Testis (tissue), 2 donors: ENCODE measurements at regions not wholly inside any gene's neighbourhood (a gene's known extent, or its start where the extent isn't known, plus 50 kb on each side); places are given as distances from the start of the nearest gene placed in this dataset.

Source experiments
- DNase-seq: peaks from one replicate; pipeline ENCODE4 v3.0.0-alpha.2; 2019
- H3K27ac ChIP-seq, 2 donors: fragments of 200-600 bp; sonication (generic); one replicate each; pipeline ENCODE4 v1.5.1; 2019
- H3K27me3 ChIP-seq: fragments of 200-600 bp; sonication (generic); one replicate; pipeline ENCODE4 v1.5.1; 2019
- H3K36me3 ChIP-seq: fragments of 200-600 bp; sonication (generic); one replicate; pipeline ENCODE4 v1.5.1; 2017; ENCODE audit warnings: low read depth; ENCODE audit errors: missing control alignments
- H3K4me1 ChIP-seq: fragments of 200-600 bp; sonication (generic); one replicate; pipeline ENCODE4 v1.5.1; 2019
- H3K4me3 ChIP-seq, 2 donors: fragments of 200-600 bp; sonication (generic); one replicate each; pipeline ENCODE4 v1.5.1; 2017 to 2019
- H3K9me3 ChIP-seq: fragments of 200-600 bp; sonication (generic); one replicate; pipeline ENCODE4 v1.5.1; 2017
- CTCF ChIP-seq, 3 experiments: fragments of 450-650 bp in 2 of 3; fragments of 200-600 bp in 1 of 3; sonication (generic) in 1 of 3; IDR thresholded peaks; one replicate each; pipeline ENCODE4 v1.5.1; 2016 to 2019; ENCODE audit warnings: antibody characterized with exemption in 3 of 3, mild to moderate bottlenecking in 2 of 3, moderate library complexity in 1 of 3
- POLR2A ChIP-seq: fragments of 450-650 bp; IDR thresholded peaks from one replicate; pipeline ENCODE4 v1.6.1; 2017; ENCODE audit warnings: antibody characterized with exemption, mild to moderate bottlenecking, moderate library complexity
- WGBS, 2 donors: methylation state at CpG; one replicate each; pipeline ENCODE4 v1.1.5; 2018; 5-methylcytosine and 5-hydroxymethylcytosine counted together
- intact Hi-C: fragments of 100-400 bp; cut with DNase I; formaldehyde crosslinking; loops from one replicate; pipeline ENCODE4 v1.15.1; 2023; ENCODE audit warnings: low total_unique reads

GRCh38 chr13:44019651-44020050, 139.9 kb downstream of the LACC1 start:
- Histone ChIP-seq H3K36me3 (no peaks in the 10 kb centered on the region), H3K4me3 (no peak overlapping the region), H3K27ac (no peak overlapping the region), H3K27me3 (no peaks in the 10 kb centered on the region), H3K4me1 (peaks cover 5% of the 10 kb centered on the region), H3K9me3 (no peaks in the 10 kb centered on the region)
- 90 to 91% methylated on average over 4 of the region's 4 CpGs for WGBS, 2 donors
- TF ChIP-seq CTCF (IDR thresholded peaks at IDR 0.05) (no peak), POLR2A (no peak)
- intact Hi-C loops: no loop called here
- DNase-seq: no peak

GRCh38 chr13:44021422-44021821, 141.7 kb downstream of the LACC1 start:
- no peak for DNase-seq
- no peaks in the 10 kb centered on the region for H3K27me3 ChIP-seq
- no peak for TF ChIP-seq POLR2A
- no peak for TF ChIP-seq CTCF (IDR thresholded peaks at IDR 0.05)
- H3K9me3 ChIP-seq: no peaks in the 10 kb centered on the region
- no peak overlapping the region for H3K27ac ChIP-seq
- no peaks in the 10 kb centered on the region for H3K4me1 ChIP-seq
- WGBS, 2 donors: 44 to 73% methylated on average over 3 of the region's 3 CpGs
- no peaks in the 10 kb centered on the region for H3K36me3 ChIP-seq
- intact Hi-C loops: no loop called here
- no peak overlapping the region for H3K4me3 ChIP-seq

GRCh38 chr13:44022196-44022595, 142.5 kb downstream of the LACC1 start:
- no peak overlapping the region for H3K4me3 ChIP-seq
- no peaks in the 10 kb centered on the region for H3K4me1 ChIP-seq
- H3K36me3 ChIP-seq: no peaks in the 10 kb centered on the region
- no peak for TF ChIP-seq CTCF (IDR thresholded peaks at IDR 0.05)
- TF ChIP-seq POLR2A: no peak
- no peaks in the 10 kb centered on the region for H3K9me3 ChIP-seq
- DNase-seq: no peak
- no peak overlapping the region for H3K27ac ChIP-seq
- intact Hi-C loops: no loop called here
- 84 to 87% methylated on average over 2 of the region's 2 CpGs for WGBS, 2 donors
- no peaks in the 10 kb centered on the region for H3K27me3 ChIP-seq

GRCh38 chr13:44024167-44024845, 144.6 kb downstream of the LACC1 start:
- DNase-seq: no peak
- intact Hi-C loops: no loop called here
- no peak for TF ChIP-seq POLR2A
- TF ChIP-seq CTCF (IDR thresholded peaks at IDR 0.05): no peak
- Histone ChIP-seq H3K9me3 (no peaks in the 10 kb centered on the region), H3K4me1 (no peaks in the 10 kb centered on the region), H3K4me3 (no peak overlapping the region), H3K27me3 (no peaks in the 10 kb centered on the region), H3K27ac (no peak overlapping the region), H3K36me3 (no peaks in the 10 kb centered on the region)
- 87 to 94% methylated on average over 5 of the region's 5 CpGs for WGBS, 2 donors

GRCh38 chr13:44024846-44025195, 145.1 kb downstream of the LACC1 start:
- no peak overlapping the region for H3K4me3 ChIP-seq
- no peaks in the 10 kb centered on the region for H3K4me1 ChIP-seq
- TF ChIP-seq POLR2A (no peak), CTCF (IDR thresholded peaks at IDR 0.05) (no peak)
- no peak overlapping the region for H3K27ac ChIP-seq
- no peak for DNase-seq
- no peaks in the 10 kb centered on the region for H3K27me3 ChIP-seq
- H3K9me3 ChIP-seq: no peaks in the 10 kb centered on the region
- WGBS, 2 donors: 65 to 71% methylated on average over 4 of the region's 4 CpGs
- intact Hi-C loops: no loop called here
- H3K36me3 ChIP-seq: no peaks in the 10 kb centered on the region
